ENCODE measurements at regions not wholly inside any gene's neighbourhood (a gene's known extent, or its start where the extent isn't known, plus 50 kb on each side); places are given as distances from the start of the nearest gene placed in this dataset.

- H3K27me3 ChIP-seq, result no peaks in the 10 kb centered on the region
- H3K36me3 ChIP-seq, result no peaks in the 10 kb centered on the region
- no peak for DNase-seq (ENCODE audit: extremely low spot score in 2 of 2)
- H3K27ac ChIP-seq, result peak overlapping the region; percentile 44
- TF ChIP-seq POLR2AphosphoS5 (IDR thresholded peaks at IDR 0.05; ENCODE audit: insufficient read depth in 1 of 2, low read depth in 1 of 2) (no peak), POLR2A (IDR thresholded peaks at IDR 0.05) (no peak), CTCF (IDR thresholded peaks at IDR 0.05) (no peak)
- intact Hi-C loops (cut with DNase I), result no loop called here
- H3K9me3 ChIP-seq, result no peaks in the 10 kb centered on the region
- H3K4me1 ChIP-seq, result no peaks in the 10 kb centered on the region
- no peak overlapping the region for H3K4me3 ChIP-seq
Observed at GRCh38 chr18:10314066-10314465, 140.4 kb upstream of the APCDD1 start.

- no peaks in the 10 kb centered on the region for H3K27me3 ChIP-seq
- intact Hi-C loops (cut with DNase I), result no loop called here
- H3K4me1 ChIP-seq, result no peaks in the 10 kb centered on the region
- TF ChIP-seq POLR2AphosphoS5 (IDR thresholded peaks at IDR 0.05; ENCODE audit: insufficient read depth in 1 of 2, low read depth in 1 of 2) (no peak), POLR2A (IDR thresholded peaks at IDR 0.05) (no peak), CTCF (IDR thresholded peaks at IDR 0.05) (no peak)
- H3K36me3 ChIP-seq, result no peaks in the 10 kb centered on the region
- DNase-seq (ENCODE audit: extremely low spot score in 2 of 2), result peak in 1 of 2 donors; percentile 2
- H3K9me3 ChIP-seq, result no peaks in the 10 kb centered on the region
- no peak overlapping the region for H3K4me3 ChIP-seq
- H3K27ac ChIP-seq, result no peak overlapping the region
Observed at GRCh38 chr18:10315522-10315921, 138.9 kb upstream of the APCDD1 start.

GRCh38 chr18:10316778-10317177 is 137.7 kb upstream of the APCDD1 start:
- Histone ChIP-seq H3K9me3 (no peaks in the 10 kb centered on the region), H3K4me1 (no peaks in the 10 kb centered on the region), H3K27me3 (no peaks in the 10 kb centered on the region), H3K4me3 (no peak overlapping the region), H3K27ac (no peak overlapping the region), H3K36me3 (no peaks in the 10 kb centered on the region)
- DNase-seq (ENCODE audit: extremely low spot score in 2 of 2), result no peak
- intact Hi-C loops (cut with DNase I), result no loop called here
- TF ChIP-seq POLR2AphosphoS5 (IDR thresholded peaks at IDR 0.05; ENCODE audit: insufficient read depth in 1 of 2, low read depth in 1 of 2) (no peak), CTCF (IDR thresholded peaks at IDR 0.05) (no peak), POLR2A (IDR thresholded peaks at IDR 0.05) (no peak)

GRCh38 chr18:10317864-10318690 is 136.4 kb upstream of the APCDD1 start:
- intact Hi-C loops (cut with DNase I), result no loop called here
- H3K4me1 ChIP-seq, result no peaks in the 10 kb centered on the region
- TF ChIP-seq CTCF (IDR thresholded peaks at IDR 0.05) (no peak), POLR2AphosphoS5 (IDR thresholded peaks at IDR 0.05; ENCODE audit: insufficient read depth in 1 of 2, low read depth in 1 of 2) (no peak), POLR2A (IDR thresholded peaks at IDR 0.05) (no peak)
- H3K27ac ChIP-seq, result no peak overlapping the region
- no peaks in the 10 kb centered on the region for H3K27me3 ChIP-seq
- H3K36me3 ChIP-seq, result no peaks in the 10 kb centered on the region
- no peak overlapping the region for H3K4me3 ChIP-seq
- H3K9me3 ChIP-seq, result no peaks in the 10 kb centered on the region
- peak in 1 of 2 donors; percentile 40 for DNase-seq (ENCODE audit: extremely low spot score in 2 of 2)

GRCh38 chr18:10318691-10318970 is 135.8 kb upstream of the APCDD1 start:
- Histone ChIP-seq H3K36me3 (no peaks in the 10 kb centered on the region), H3K4me1 (no peaks in the 10 kb centered on the region), H3K9me3 (no peaks in the 10 kb centered on the region), H3K27ac (no peak overlapping the region), H3K4me3 (no peak overlapping the region), H3K27me3 (no peaks in the 10 kb centered on the region)
- TF ChIP-seq POLR2A (IDR thresholded peaks at IDR 0.05) (no peak), CTCF (IDR thresholded peaks at IDR 0.05) (no peak), POLR2AphosphoS5 (IDR thresholded peaks at IDR 0.05; ENCODE audit: insufficient read depth in 1 of 2, low read depth in 1 of 2) (no peak)
- no peak for DNase-seq (ENCODE audit: extremely low spot score in 2 of 2)
- intact Hi-C loops (cut with DNase I), result no loop called here
